ENCODE measurements at regions not wholly inside any gene's neighbourhood (a gene's known extent, or its start where the extent isn't known, plus 50 kb on each side); places are given as distances from the start of the nearest gene placed in this dataset.

DNA sequence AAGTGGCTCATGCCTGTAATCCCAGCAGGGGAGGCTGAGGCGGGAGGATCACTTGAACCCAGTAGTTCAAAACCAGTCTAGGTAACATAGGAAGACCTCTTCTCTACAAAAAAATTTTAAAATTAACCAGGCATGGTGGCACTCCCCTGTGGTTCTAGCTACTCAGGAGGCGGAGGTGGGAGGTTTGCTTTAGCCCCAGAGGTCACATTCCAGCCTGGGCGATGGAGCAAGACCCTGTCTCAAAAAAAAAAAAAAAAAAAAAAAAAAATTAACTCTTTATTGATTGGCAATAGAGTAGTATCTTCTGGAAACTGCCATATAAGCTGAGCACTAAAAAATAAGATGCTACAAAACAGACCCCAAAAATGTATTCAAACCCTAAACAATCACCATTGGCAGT is 69.5 kb downstream of the LLPH start:
- H3K27me3 ChIP-seq (replicated peaks in 2 of 5; ENCODE audit: control insufficient read depth in 4 of 5, insufficient read depth in 5 of 5, low read length in 4 of 5): peaks cover 0 to 3% (median 0%) of the 10 kb centered on the region in 5 experiments
- no peak overlapping the region for H3K27ac ChIP-seq (ENCODE audit: insufficient read depth in 1 of 2, low read depth in 1 of 2, low read length in 2 of 2, poor library complexity in 1 of 2, severe bottlenecking in 2 of 2)
- no peak for DNase-seq
- no CpG with 5 or more reads among the region's 3 CpGs for WGBS (ENCODE audit: insufficient coverage)
- POLR2A ChIA-PET: interaction anchor here (0.8 kb wide), 1 partner anchor 185 kb away, joined by 4 read pairs; no protein-coding TSS in a partner anchor
- CTCF ChIA-PET: no interaction called here
- H3K4me3 ChIP-seq (ENCODE audit: control insufficient read depth in 1 of 7, extremely low read depth in 1 of 7, insufficient read depth in 4 of 7, low read depth in 2 of 7, low read length in 6 of 7): no peak overlapping the region
- no peaks in the 10 kb centered on the region for H3K36me3 ChIP-seq (ENCODE audit: control insufficient read depth in 4 of 4, insufficient read depth in 4 of 4, low read length in 3 of 4)
- H3K4me1 ChIP-seq (ENCODE audit: control extremely low read depth in 1 of 4, control insufficient read depth in 4 of 4, insufficient read depth in 4 of 4, low read length in 3 of 4): peaks cover 6 to 10% (median 8%) of the 10 kb centered on the region in 4 experiments
- H3K9me3 ChIP-seq (ENCODE audit: control extremely low read depth in 1 of 5, control insufficient read depth in 4 of 5, insufficient read depth in 2 of 5, low read depth in 1 of 5, low read length in 4 of 5): no peaks in the 10 kb centered on the region

DNA sequence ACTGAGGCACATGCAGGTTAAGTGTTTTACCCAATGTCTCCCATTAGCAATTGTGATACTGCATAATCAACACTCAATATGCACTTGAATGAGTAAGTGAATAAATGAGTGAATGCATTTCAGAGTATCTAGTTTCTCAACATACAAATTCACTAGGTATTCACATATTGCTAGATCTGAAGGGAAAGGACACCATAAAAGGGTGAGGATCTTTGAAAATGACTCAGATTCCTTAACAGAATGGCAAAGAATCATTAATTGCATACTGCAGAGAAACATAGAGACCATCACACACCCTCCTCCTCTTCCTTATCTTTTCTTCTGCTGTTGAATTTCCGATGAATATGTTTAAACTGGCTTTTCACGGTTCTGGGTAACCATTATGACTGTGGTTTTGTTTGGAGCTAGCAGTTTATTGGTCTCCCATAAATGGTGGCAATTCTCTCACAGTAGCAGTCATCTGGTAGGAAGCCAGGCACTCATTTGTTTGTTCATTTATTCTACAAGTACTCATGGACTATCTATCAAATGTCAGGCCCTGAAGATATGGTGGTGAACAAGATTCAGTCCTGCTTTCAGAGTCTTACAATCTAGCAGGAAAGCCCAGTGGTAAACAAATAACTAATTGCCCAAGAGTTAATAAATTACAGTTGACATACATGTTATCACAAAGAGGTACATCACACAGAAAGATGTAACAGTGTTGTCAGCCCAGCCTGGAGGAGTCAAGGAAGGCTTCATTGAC is 70.2 kb downstream of the LLPH start:
- H3K4me3 ChIP-seq (ENCODE audit: control insufficient read depth in 1 of 7, extremely low read depth in 1 of 7, insufficient read depth in 4 of 7, low read depth in 2 of 7, low read length in 6 of 7): no peak overlapping the region
- WGBS (ENCODE audit: insufficient coverage): no CpG with 5 or more reads among the region's 2 CpGs
- POLR2A ChIA-PET: no interaction called here

DNA sequence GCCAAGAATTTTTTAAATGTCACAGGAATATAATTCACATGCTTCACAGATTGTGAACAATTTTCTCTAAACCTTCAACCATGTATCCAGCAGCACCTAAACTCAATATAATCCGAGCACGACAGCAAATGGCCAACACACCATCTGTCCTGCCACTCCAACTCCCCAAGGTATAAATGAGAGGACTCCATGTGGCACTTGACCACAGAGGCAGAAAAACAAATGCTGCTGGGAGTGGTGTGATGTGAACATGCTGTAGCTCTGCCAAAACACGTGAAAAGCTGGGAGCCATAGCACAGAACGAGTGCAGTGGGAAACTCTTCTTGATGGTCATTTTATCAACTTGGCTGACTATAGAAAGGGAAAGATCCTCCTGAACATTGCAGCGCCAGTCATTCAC is 70.9 kb downstream of the LLPH start:
- H3K36me3 ChIP-seq (ENCODE audit: control insufficient read depth in 4 of 4, insufficient read depth in 4 of 4, low read length in 3 of 4): no peaks in the 10 kb centered on the region
- H3K27ac ChIP-seq (ENCODE audit: insufficient read depth in 1 of 2, low read depth in 1 of 2, low read length in 2 of 2, poor library complexity in 1 of 2, severe bottlenecking in 2 of 2): no peak overlapping the region
- DNase-seq: no peak
- POLR2A ChIA-PET: no interaction called here
- H3K4me3 ChIP-seq (ENCODE audit: control insufficient read depth in 1 of 7, extremely low read depth in 1 of 7, insufficient read depth in 4 of 7, low read depth in 2 of 7, low read length in 6 of 7): no peak overlapping the region
- CTCF ChIA-PET: no interaction called here
- peaks cover 0 to 3% (median 0%) of the 10 kb centered on the region in 5 experiments for H3K27me3 ChIP-seq (replicated peaks in 2 of 5; ENCODE audit: control insufficient read depth in 4 of 5, insufficient read depth in 5 of 5, low read length in 4 of 5)
- H3K4me1 ChIP-seq (ENCODE audit: control extremely low read depth in 1 of 4, control insufficient read depth in 4 of 4, insufficient read depth in 4 of 4, low read length in 3 of 4): peaks cover 0 to 4% (median 2%) of the 10 kb centered on the region in 4 experiments
- 97% methylated on average over 5 of the region's 5 CpGs for WGBS (ENCODE audit: insufficient coverage)
- no peaks in the 10 kb centered on the region for H3K9me3 ChIP-seq (ENCODE audit: control extremely low read depth in 1 of 5, control insufficient read depth in 4 of 5, insufficient read depth in 2 of 5, low read depth in 1 of 5, low read length in 4 of 5)

More for the DNA sequence above, 70.2 kb downstream of the LLPH start:
- no peaks in the 10 kb centered on the region for H3K36me3 ChIP-seq (ENCODE audit: control insufficient read depth in 4 of 4, insufficient read depth in 4 of 4, low read length in 3 of 4)
- peaks cover 0 to 4% (median 2%) of the 10 kb centered on the region in 4 experiments for H3K4me1 ChIP-seq (ENCODE audit: control extremely low read depth in 1 of 4, control insufficient read depth in 4 of 4, insufficient read depth in 4 of 4, low read length in 3 of 4)
- CTCF ChIA-PET: no interaction called here
- no peak overlapping the region for H3K27ac ChIP-seq (ENCODE audit: insufficient read depth in 1 of 2, low read depth in 1 of 2, low read length in 2 of 2, poor library complexity in 1 of 2, severe bottlenecking in 2 of 2)
- no peak for DNase-seq
- H3K27me3 ChIP-seq (replicated peaks in 2 of 5; ENCODE audit: control insufficient read depth in 4 of 5, insufficient read depth in 5 of 5, low read length in 4 of 5): peaks cover 0 to 3% (median 0%) of the 10 kb centered on the region in 5 experiments
- H3K9me3 ChIP-seq (ENCODE audit: control extremely low read depth in 1 of 5, control insufficient read depth in 4 of 5, insufficient read depth in 2 of 5, low read depth in 1 of 5, low read length in 4 of 5): no peaks in the 10 kb centered on the region

DNA sequence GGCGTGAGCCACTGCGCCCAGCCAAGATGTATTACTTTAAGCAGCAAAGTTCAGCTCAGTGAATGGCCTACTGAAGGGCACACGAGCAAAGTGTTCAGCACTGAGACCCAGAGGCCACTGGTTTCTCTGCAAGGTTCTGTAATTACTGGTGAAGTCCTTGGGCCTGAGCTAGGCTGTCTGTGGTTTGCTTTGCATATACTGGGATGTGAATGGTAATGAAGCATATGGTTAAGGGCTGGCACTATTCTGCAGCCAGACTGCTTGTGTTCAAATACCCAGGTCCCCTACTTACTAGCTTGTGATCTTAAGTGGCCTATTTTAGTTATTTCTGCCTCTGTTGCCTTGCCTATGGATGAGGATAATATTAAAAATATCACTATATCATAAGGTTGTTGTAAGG is 72.0 kb downstream of the LLPH start:
- CTCF ChIA-PET: interaction anchor here (1.2 kb wide), 1 partner anchor 19 kb away, joined by 3 read pairs; no protein-coding TSS in a partner anchor
- WGBS (ENCODE audit: insufficient coverage): 95% methylated on average over 3 of the region's 3 CpGs
- H3K4me1 ChIP-seq (ENCODE audit: control extremely low read depth in 1 of 4, control insufficient read depth in 4 of 4, insufficient read depth in 4 of 4, low read length in 3 of 4): peaks cover 0 to 4% (median 2%) of the 10 kb centered on the region in 4 experiments
- no peaks in the 10 kb centered on the region for H3K36me3 ChIP-seq (ENCODE audit: control insufficient read depth in 4 of 4, insufficient read depth in 4 of 4, low read length in 3 of 4)
- no peak overlapping the region for H3K27ac ChIP-seq (ENCODE audit: insufficient read depth in 1 of 2, low read depth in 1 of 2, low read length in 2 of 2, poor library complexity in 1 of 2, severe bottlenecking in 2 of 2)
- H3K4me3 ChIP-seq (ENCODE audit: control insufficient read depth in 1 of 7, extremely low read depth in 1 of 7, insufficient read depth in 4 of 7, low read depth in 2 of 7, low read length in 6 of 7): no peak overlapping the region
- no peaks in the 10 kb centered on the region for H3K27me3 ChIP-seq (replicated peaks in 2 of 5; ENCODE audit: control insufficient read depth in 4 of 5, insufficient read depth in 5 of 5, low read length in 4 of 5)
- H3K9me3 ChIP-seq (ENCODE audit: control extremely low read depth in 1 of 5, control insufficient read depth in 4 of 5, insufficient read depth in 2 of 5, low read depth in 1 of 5, low read length in 4 of 5): no peaks in the 10 kb centered on the region
- POLR2A ChIA-PET: no interaction called here
- DNase-seq: no peak

GRCh38 chr12:66055837-66056319 is 74.7 kb downstream of the LLPH start:
- Histone ChIP-seq H3K27ac (ENCODE audit: insufficient read depth in 1 of 2, low read depth in 1 of 2, low read length in 2 of 2, poor library complexity in 1 of 2, severe bottlenecking in 2 of 2) (no peak overlapping the region), H3K9me3 (ENCODE audit: control extremely low read depth in 1 of 5, control insufficient read depth in 4 of 5, insufficient read depth in 2 of 5, low read depth in 1 of 5, low read length in 4 of 5) (no peaks in the 10 kb centered on the region), H3K36me3 (ENCODE audit: control insufficient read depth in 4 of 4, insufficient read depth in 4 of 4, low read length in 3 of 4) (no peaks in the 10 kb centered on the region), H3K4me3 (ENCODE audit: control insufficient read depth in 1 of 7, extremely low read depth in 1 of 7, insufficient read depth in 4 of 7, low read depth in 2 of 7, low read length in 6 of 7) (no peak overlapping the region), H3K4me1 (ENCODE audit: control extremely low read depth in 1 of 4, control insufficient read depth in 4 of 4, insufficient read depth in 4 of 4, low read length in 3 of 4) (no peaks in the 10 kb centered on the region), H3K27me3 (replicated peaks in 2 of 5; ENCODE audit: control insufficient read depth in 4 of 5, insufficient read depth in 5 of 5, low read length in 4 of 5) (no peaks in the 10 kb centered on the region)
- DNase-seq: no peak
- WGBS (ENCODE audit: insufficient coverage): 86% methylated on average over 1 of the region's 2 CpGs
- ChIA-PET POLR2A (no interaction called here), CTCF (interaction anchor here (1.3 kb wide), 1 partner anchor 48 kb away, joined by 4 read pairs; no protein-coding TSS in a partner anchor)

DNA sequence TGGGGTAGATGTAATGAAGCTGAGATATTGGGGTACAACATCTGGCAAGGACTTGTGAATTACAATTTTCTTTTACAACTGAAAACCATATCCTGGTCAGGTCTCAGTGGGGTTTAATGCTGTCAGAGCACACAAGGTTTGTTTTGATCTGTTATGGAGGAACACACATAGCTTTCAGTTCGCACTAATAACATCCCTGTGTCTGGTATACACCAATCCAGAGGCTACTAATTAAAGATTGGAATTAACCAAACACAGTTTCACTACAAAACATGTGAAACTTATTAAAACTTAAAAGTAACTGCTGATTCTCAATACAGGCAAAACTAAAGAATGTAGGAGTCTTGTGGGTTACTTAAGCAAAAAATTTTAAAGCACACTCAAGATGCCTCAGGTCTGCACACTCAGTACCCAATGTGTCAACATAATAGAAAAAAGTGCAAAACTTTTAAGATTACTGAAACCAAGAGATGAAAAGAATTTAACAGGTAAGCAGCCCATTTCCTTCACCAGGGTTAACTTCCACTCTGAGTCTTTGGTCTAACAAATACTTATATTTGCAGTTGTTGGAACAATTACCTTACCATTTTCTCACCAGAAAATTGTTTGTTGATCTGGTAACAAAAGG is 77.4 kb downstream of the LLPH start:
- no peaks in the 10 kb centered on the region for H3K36me3 ChIP-seq (ENCODE audit: control insufficient read depth in 4 of 4, insufficient read depth in 4 of 4, low read length in 3 of 4)
- no CpG with 5 or more reads among the region's 1 CpG for WGBS (ENCODE audit: insufficient coverage)
- CTCF ChIA-PET: interaction anchor here (1.1 to 1.6 kb wide), 2 partner anchors 13 to 459 kb away, joined by 3 to 4 read pairs; no protein-coding TSS in a partner anchor

DNA sequence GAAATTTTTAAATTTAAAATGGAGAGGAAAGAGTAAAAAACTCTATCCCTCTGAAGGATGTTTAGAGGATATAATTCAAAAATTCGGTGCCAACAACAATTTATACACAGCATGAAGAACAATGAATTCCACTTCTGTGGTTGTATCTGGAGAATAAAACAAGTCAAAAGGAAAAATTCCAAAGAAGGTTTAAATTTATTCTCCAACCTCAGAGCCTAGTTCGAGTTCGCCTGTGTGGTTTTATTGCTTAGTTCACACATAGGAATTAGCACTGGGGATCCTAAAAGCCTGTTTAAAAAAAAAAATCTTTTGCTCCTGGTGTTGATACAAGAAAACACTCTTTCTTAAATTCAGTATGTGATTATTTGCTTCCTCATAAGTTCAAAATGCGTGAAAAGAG is 79.2 kb downstream of the LLPH start:
- DNase-seq: no peak
- Histone ChIP-seq H3K4me1 (ENCODE audit: control extremely low read depth in 1 of 4, control insufficient read depth in 4 of 4, insufficient read depth in 4 of 4, low read length in 3 of 4) (no peaks in the 10 kb centered on the region), H3K27ac (ENCODE audit: insufficient read depth in 1 of 2, low read depth in 1 of 2, low read length in 2 of 2, poor library complexity in 1 of 2, severe bottlenecking in 2 of 2) (no peak overlapping the region), H3K4me3 (ENCODE audit: control insufficient read depth in 1 of 7, extremely low read depth in 1 of 7, insufficient read depth in 4 of 7, low read depth in 2 of 7, low read length in 6 of 7) (no peak overlapping the region), H3K36me3 (ENCODE audit: control insufficient read depth in 4 of 4, insufficient read depth in 4 of 4, low read length in 3 of 4) (no peaks in the 10 kb centered on the region), H3K9me3 (ENCODE audit: control extremely low read depth in 1 of 5, control insufficient read depth in 4 of 5, insufficient read depth in 2 of 5, low read depth in 1 of 5, low read length in 4 of 5) (no peaks in the 10 kb centered on the region), H3K27me3 (replicated peaks in 2 of 5; ENCODE audit: control insufficient read depth in 4 of 5, insufficient read depth in 5 of 5, low read length in 4 of 5) (no peaks in the 10 kb centered on the region)
- POLR2A ChIA-PET: no interaction called here
- CTCF ChIA-PET: no interaction called here
- WGBS (ENCODE audit: insufficient coverage): 100% methylated on average over 1 of the region's 4 CpGs

More for the DNA sequence above, 77.4 kb downstream of the LLPH start:
- no peaks in the 10 kb centered on the region for H3K27me3 ChIP-seq (replicated peaks in 2 of 5; ENCODE audit: control insufficient read depth in 4 of 5, insufficient read depth in 5 of 5, low read length in 4 of 5)
- no peaks in the 10 kb centered on the region for H3K4me1 ChIP-seq (ENCODE audit: control extremely low read depth in 1 of 4, control insufficient read depth in 4 of 4, insufficient read depth in 4 of 4, low read length in 3 of 4)
- POLR2A ChIA-PET: no interaction called here
- no peak overlapping the region for H3K4me3 ChIP-seq (ENCODE audit: control insufficient read depth in 1 of 7, extremely low read depth in 1 of 7, insufficient read depth in 4 of 7, low read depth in 2 of 7, low read length in 6 of 7)
- no peak for DNase-seq
- H3K27ac ChIP-seq (ENCODE audit: insufficient read depth in 1 of 2, low read depth in 1 of 2, low read length in 2 of 2, poor library complexity in 1 of 2, severe bottlenecking in 2 of 2): no peak overlapping the region
- no peaks in the 10 kb centered on the region for H3K9me3 ChIP-seq (ENCODE audit: control extremely low read depth in 1 of 5, control insufficient read depth in 4 of 5, insufficient read depth in 2 of 5, low read depth in 1 of 5, low read length in 4 of 5)

Data from common myeloid progenitor, CD34-positive (primary cell).